Breast epithelium (tissue), 4 donors: ENCODE measurements at regions not wholly inside any gene's neighbourhood (a gene's known extent, or its start where the extent isn't known, plus 50 kb on each side); places are given as distances from the start of the nearest gene placed in this dataset.

Source experiments
- DNase-seq, 2 donors: peaks; one replicate each; pipeline ENCODE4 v3.0.0-alpha.2; 2019; ENCODE audit warnings: low spot score in 2 of 2
- H3K27ac ChIP-seq, 2 donors: fragments of 200-600 bp; sonication (generic) in 1 of 2; one replicate each; pipeline ENCODE4 v1.5.1; 2016 to 2019; ENCODE audit warnings: mild to moderate bottlenecking in 1 of 2
- H3K27me3 ChIP-seq, 2 donors: fragments of 200-600 bp; sonication (generic) in 1 of 2; one replicate each; pipeline versions ENCODE4 v1.5.1 to v1.6.0; 2017 to 2019; ENCODE audit warnings: control low read depth in 1 of 2, mild to moderate bottlenecking in 1 of 2
- H3K36me3 ChIP-seq: fragments of 200-600 bp; one replicate; pipeline ENCODE4 v1.5.1; 2019
- H3K4me1 ChIP-seq, 2 donors: fragments of 200-600 bp; sonication (generic); one replicate each; pipeline ENCODE4 v1.5.1; 2016 to 2019; ENCODE audit warnings: control low read depth in 1 of 2
- H3K4me3 ChIP-seq, 3 donors: fragments of 200-600 bp; sonication (generic); 1 replicate in 2 of 3; 2 replicates in 1 of 3; pipeline ENCODE4 v1.5.1; 2016 to 2019; ENCODE audit warnings: mild to moderate bottlenecking in 3 of 3, moderate library complexity in 2 of 3
- H3K9me3 ChIP-seq, 2 donors: fragments of 200-600 bp; sonication (generic) in 1 of 2; one replicate each; pipeline ENCODE4 v1.5.1; 2016 to 2019; ENCODE audit warnings: control low read depth in 1 of 2
- CTCF ChIP-seq, 3 donors: fragments of 450-650 bp; IDR thresholded peaks; one replicate each; pipeline ENCODE4 v1.5.1; 2016 to 2017; ENCODE audit warnings: antibody characterized with exemption in 3 of 3, mild to moderate bottlenecking in 3 of 3, moderate library complexity in 3 of 3
- POLR2A ChIP-seq: fragments of 450-650 bp; IDR thresholded peaks from one replicate; pipeline ENCODE4 v1.6.1; 2016; ENCODE audit warnings: antibody characterized with exemption, mild to moderate bottlenecking, moderate library complexity
- POLR2AphosphoS5 ChIP-seq, 3 donors: sonication (generic); formaldehyde crosslinking; IDR thresholded peaks; one replicate each; pipeline ENCODE4 v1.6.1; 2017; ENCODE audit warnings: antibody characterized with exemption in 3 of 3
- intact Hi-C: fragments of 100-400 bp; cut with DNase I; formaldehyde crosslinking; loops from one replicate; pipeline ENCODE4 v1.15.1; 2023; ENCODE audit warnings: low total_unique reads

GRCh38 chr2:236674646-236675045, 105.0 kb downstream of the ACKR3 start:
- Histone ChIP-seq H3K4me1 (no peaks in the 10 kb centered on the region), H3K36me3 (no peaks in the 10 kb centered on the region), H3K9me3 (no peaks in the 10 kb centered on the region), H3K27ac (no peak overlapping the region), H3K4me3 (no peak overlapping the region), H3K27me3 (no peaks in the 10 kb centered on the region)
- DNase-seq, result no peak
- no peak for TF ChIP-seq CTCF (IDR thresholded peaks at IDR 0.05)
- TF ChIP-seq POLR2A, result no peak
- TF ChIP-seq POLR2AphosphoS5 (IDR thresholded peaks at IDR 0.05), result no peak
- intact Hi-C loops, result no loop called here

DNA sequence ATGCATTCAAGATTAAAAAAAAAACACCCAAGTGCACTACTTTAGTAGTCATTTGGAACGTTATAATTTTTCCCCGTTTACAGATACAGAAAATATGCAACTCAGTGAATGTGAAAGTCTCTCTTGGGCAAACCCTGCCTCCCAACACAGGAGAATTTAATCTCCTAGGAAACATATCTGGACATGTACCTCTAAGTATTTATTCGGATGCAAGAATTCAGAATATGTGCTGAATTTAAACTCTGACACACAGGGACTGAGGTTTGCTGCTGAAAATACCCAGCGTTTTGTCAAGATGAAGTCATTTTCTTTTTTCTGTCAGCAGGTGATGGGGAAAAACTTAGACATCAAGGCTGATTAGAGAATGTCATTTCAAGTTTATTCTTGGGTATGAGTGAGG, 105.4 kb downstream of the ACKR3 start:
- H3K36me3 ChIP-seq, result no peaks in the 10 kb centered on the region
- no peak overlapping the region for H3K27ac ChIP-seq
- no peaks in the 10 kb centered on the region for H3K9me3 ChIP-seq
- DNase-seq, result no peak
- no peak overlapping the region for H3K4me3 ChIP-seq
- no peaks in the 10 kb centered on the region for H3K4me1 ChIP-seq
- TF ChIP-seq POLR2A (no peak), CTCF (IDR thresholded peaks at IDR 0.05) (no peak), POLR2AphosphoS5 (IDR thresholded peaks at IDR 0.05) (no peak)
- H3K27me3 ChIP-seq, result no peaks in the 10 kb centered on the region
- intact Hi-C loops, result no loop called here

GRCh38 chr2:236675526-236675925, 105.9 kb downstream of the ACKR3 start:
- no peaks in the 10 kb centered on the region for H3K4me1 ChIP-seq
- intact Hi-C loops, result no loop called here

GRCh38 chr2:236676136-236676873, 106.7 kb downstream of the ACKR3 start:
- Histone ChIP-seq H3K4me1 (no peaks in the 10 kb centered on the region), H3K27me3 (no peaks in the 10 kb centered on the region), H3K4me3 (no peak overlapping the region), H3K9me3 (no peaks in the 10 kb centered on the region), H3K36me3 (no peaks in the 10 kb centered on the region), H3K27ac (no peak overlapping the region)
- TF ChIP-seq CTCF (IDR thresholded peaks at IDR 0.05) (no peak), POLR2AphosphoS5 (IDR thresholded peaks at IDR 0.05) (no peak), POLR2A (no peak)
- DNase-seq, result no peak
- intact Hi-C loops, result no loop called here

More at GRCh38 chr2:236675526-236675925, 105.9 kb downstream of the ACKR3 start:
- no peak for DNase-seq
- no peak overlapping the region for H3K27ac ChIP-seq
- no peaks in the 10 kb centered on the region for H3K36me3 ChIP-seq
- H3K27me3 ChIP-seq, result no peaks in the 10 kb centered on the region
- TF ChIP-seq CTCF (IDR thresholded peaks at IDR 0.05), result no peak
- no peak for TF ChIP-seq POLR2A
- no peak for TF ChIP-seq POLR2AphosphoS5 (IDR thresholded peaks at IDR 0.05)
- H3K9me3 ChIP-seq, result no peaks in the 10 kb centered on the region
- no peak overlapping the region for H3K4me3 ChIP-seq

DNA sequence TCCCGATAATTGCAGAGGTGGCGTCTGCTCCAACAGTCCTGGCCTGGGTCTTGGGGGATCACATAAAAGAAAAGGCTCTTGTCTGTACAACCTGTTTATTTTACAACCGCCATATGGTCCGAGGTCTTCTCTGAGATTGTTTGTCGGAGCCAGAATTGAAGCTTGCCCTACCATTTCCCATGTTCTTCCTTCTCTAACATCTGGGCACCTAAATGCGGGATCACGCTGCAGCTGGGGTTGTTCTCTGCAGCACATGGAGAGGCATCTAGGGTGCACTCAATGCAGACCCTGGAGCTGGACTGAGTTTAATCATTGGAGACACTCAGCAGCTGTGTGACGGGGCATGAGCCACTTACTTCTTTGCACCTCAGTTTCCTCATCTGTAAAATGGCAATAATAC, 107.7 kb downstream of the ACKR3 start:
- Histone ChIP-seq H3K4me1 (no peaks in the 10 kb centered on the region), H3K27ac (no peak overlapping the region), H3K36me3 (no peaks in the 10 kb centered on the region), H3K4me3 (no peak overlapping the region), H3K9me3 (no peaks in the 10 kb centered on the region), H3K27me3 (no peaks in the 10 kb centered on the region)
- intact Hi-C loops, result no loop called here
- DNase-seq, result no peak
- TF ChIP-seq POLR2AphosphoS5 (IDR thresholded peaks at IDR 0.05) (no peak), CTCF (IDR thresholded peaks at IDR 0.05) (no peak), POLR2A (no peak)
